ENCODE measurements at regions not wholly inside any gene's neighbourhood (a gene's known extent, or its start where the extent isn't known, plus 50 kb on each side); places are given as distances from the start of the nearest gene placed in this dataset.

GRCh38 chr3:109445210-109445609 lies 107.9 kb upstream of the DPPA4 start:
- WGBS (ENCODE audit: insufficient coverage, low coverage, missing lambda C conversion rate), result 0% methylated on average over 2 of the region's 3 CpGs
- CTCF ChIA-PET (ENCODE audit: low intra/inter-chr PET ratio), result no interaction called here
- Histone ChIP-seq H3K4me2 (ENCODE audit: insufficient read depth, low read length) (no peak overlapping the region), H3K79me2 (ENCODE audit: control insufficient read depth, insufficient read depth, low read length) (no peaks in the 10 kb centered on the region), H3K27me3 (ENCODE audit: control insufficient read depth in 2 of 2, insufficient read depth in 2 of 2, low read length in 2 of 2) (no peaks in the 10 kb centered on the region), H4K20me1 (replicated peaks; ENCODE audit: control insufficient read depth, insufficient read depth, low read length) (no peaks in the 10 kb centered on the region), H2AFZ (ENCODE audit: low read depth, low read length) (no peak overlapping the region), H3K4me3 (no peak overlapping the region), H3K9ac (ENCODE audit: insufficient read depth in 1 of 2, low read depth in 2 of 2, low read length in 2 of 2) (no peak overlapping the region), H3K27ac (ENCODE audit: extremely low read depth, low read depth, low read length) (no peak overlapping the region), H3K36me3 (ENCODE audit: control insufficient read depth, insufficient read depth, low read length) (no peaks in the 10 kb centered on the region), H3K9me1 (ENCODE audit: control insufficient read depth, insufficient read depth, low read length) (no peaks in the 10 kb centered on the region), H3K4me1 (replicated peaks in 1 of 2; ENCODE audit: control insufficient read depth in 2 of 2, insufficient read depth in 2 of 2, low read length in 2 of 2) (no peaks in the 10 kb centered on the region), H3K9me3 (replicated peaks; ENCODE audit: control insufficient read depth, insufficient read depth, low read depth, low read length) (no peaks in the 10 kb centered on the region)
- intact Hi-C loops (cut with micrococcal nuclease) (no loop called here), in situ Hi-C loops (cut with MboI) (no loop called here)
- no peak for FAIRE-seq
- POLR2A ChIA-PET, result no interaction called here
- ATAC-seq, result no peak
- TF ChIP-seq ZNF699 (CRISPR knock-in tag; IDR thresholded peaks at IDR 0.05; ENCODE audit: insufficient replicate concordance), result no peak
- TF ChIP-seq ZNF398 (CRISPR knock-in tag; IDR thresholded peaks at IDR 0.05), result no peak
- no peak for TF ChIP-seq CBFA2T3 (IDR thresholded peaks at IDR 0.05)
- TF ChIP-seq ZKSCAN1 (IDR thresholded peaks at IDR 0.05; ENCODE audit: low read depth, low read length), result no peak
- TF ChIP-seq ERF (CRISPR knock-in tag; IDR thresholded peaks at IDR 0.05), result no peak
- no peak for TF ChIP-seq NR4A1 (CRISPR knock-in tag; IDR thresholded peaks at IDR 0.05)
- TF ChIP-seq NR4A1 (tag; IDR thresholded peaks at IDR 0.05), result no peak
- TF ChIP-seq SMAD1 (IDR thresholded peaks at IDR 0.05; ENCODE audit: low read depth, low read length, partially characterized antibody), result no peak
- TF ChIP-seq ZNF395 (CRISPR knock-in tag; IDR thresholded peaks at IDR 0.05), result no peak
- TF ChIP-seq SIN3B (IDR thresholded peaks at IDR 0.05; ENCODE audit: low read depth), result no peak
- no peak for TF ChIP-seq ZFX (CRISPR knock-in tag; IDR thresholded peaks at IDR 0.05)
- TF ChIP-seq HNRNPUL1 (IDR thresholded peaks at IDR 0.05; ENCODE audit: low read length), result no peak
- no TSS peak for BruUV-seq (replicated peaks)
- no peak for DNase-seq (ENCODE audit: extremely low read depth in 1 of 4, low spot score in 3 of 4)

Data from K562 (cell line).